SK-N-SH (cell line): ENCODE measurements at regions not wholly inside any gene's neighbourhood (a gene's known extent, or its start where the extent isn't known, plus 50 kb on each side); places are given as distances from the start of the nearest gene placed in this dataset.

Experiments used
- CTCF ChIA-PET: fragments of 300-600, 350-600 bp; formaldehyde crosslinking; extraction: SDS; loops from one replicate; lab custom pipeline; 2021; lab: Yijun Ruan, JAX
- POLR2A ChIA-PET: fragments of 350-600 bp; sonication (Branson Sonifier 250); formaldehyde crosslinking; extraction: SDS; loops from one replicate; lab custom pipeline; 2020; ENCODE audit warnings: antibody characterized with exemption, inconsistent platforms; lab: Yijun Ruan, JAX
- DNase-seq: peaks from one replicate; pipeline ENCODE4 v3.0.0; 2012
- H2AFZ ChIP-seq: fragments of 200-600 bp; sonication (generic); 2 replicates; pipeline ENCODE4 v1.8.1; 2016; ENCODE audit warnings: antibody characterized with exemption, mild to moderate bottlenecking, low read depth
- H3F3A ChIP-seq: fragments of 200-600 bp; sonication (generic); replicated peaks from 2 replicates; pipeline ENCODE3; 2016; ENCODE audit warnings: antibody characterized with exemption, mild to moderate bottlenecking; ENCODE audit not compliant: insufficient read depth
- H3K27ac ChIP-seq, 2 experiments: fragments of 200-500 bp in 1 of 2; fragments of 200-600 bp in 1 of 2; sonication (Bioruptor generic) in 1 of 2; sonication (generic), shearing (Covaris generic) in 1 of 2; 2 replicates each; pipeline versions ENCODE4 v1.5.1 to v1.6.1; 2014 to 2016; ENCODE audit warnings: low read depth in 2 of 2, inconsistent platforms in 1 of 2, low read length in 1 of 2, mild to moderate bottlenecking in 1 of 2, mixed read lengths in 1 of 2
- H3K27me3 ChIP-seq: fragments of 200-600 bp; sonication (generic), shearing (Covaris generic); 2 replicates; pipeline ENCODE4 v1.6.1; 2016; ENCODE audit warnings: mixed run types; ENCODE audit not compliant: insufficient read depth
- H3K36me3 ChIP-seq, 2 experiments: fragments of 200-500 bp in 1 of 2; fragments of 200-600 bp in 1 of 2; sonication (Bioruptor generic) in 1 of 2; sonication (generic) in 1 of 2; replicated peaks in 1 of 2; 2 replicates each; pipeline versions ENCODE3 to v1.5.1; 2014 to 2016; ENCODE audit warnings: low read length in 1 of 2, mild to moderate bottlenecking in 1 of 2; ENCODE audit not compliant: insufficient read depth in 2 of 2, control insufficient read depth in 1 of 2
- H3K4me1 ChIP-seq, 2 experiments: fragments of 200-500 bp in 1 of 2; fragments of 200-600 bp in 1 of 2; sonication (Bioruptor generic) in 1 of 2; sonication (generic), shearing (Covaris generic) in 1 of 2; 2 replicates each; pipeline versions ENCODE4 v1.5.1 to v1.6.1; 2014 to 2016; ENCODE audit warnings: low read depth in 1 of 2, low read length in 1 of 2, mixed run types in 1 of 2; ENCODE audit not compliant: insufficient read depth in 2 of 2, control insufficient read depth in 1 of 2
- H3K4me2 ChIP-seq: fragments of 200-600 bp; sonication (generic), shearing (Covaris generic); 2 replicates; pipeline ENCODE4 v1.6.1; 2017; ENCODE audit warnings: mixed run types
- H3K4me3 ChIP-seq, 2 experiments: fragments of 200-500 bp in 1 of 2; fragments of 200-600 bp in 1 of 2; sonication (Bioruptor generic) in 1 of 2; sonication (generic), shearing (Covaris generic) in 1 of 2; 2 replicates each; pipeline versions ENCODE4 v1.5.1 to v1.8.1; 2014 to 2016; ENCODE audit warnings: low read depth in 2 of 2, inconsistent platforms in 1 of 2, low read length in 1 of 2, mild to moderate bottlenecking in 1 of 2, mixed read lengths in 1 of 2, moderate library complexity in 1 of 2
- H3K79me2 ChIP-seq: fragments of 200-600 bp; sonication (generic); 2 replicates; pipeline ENCODE4 v1.8.1; 2017; ENCODE audit warnings: mild to moderate bottlenecking; ENCODE audit not compliant: insufficient read depth
- H3K9ac ChIP-seq: fragments of 200-600 bp; sonication (generic); 2 replicates; pipeline ENCODE4 v1.6.1; 2017; ENCODE audit warnings: mixed run types
- H3K9me2 ChIP-seq: fragments of 200-600 bp; sonication (generic); 2 replicates; pipeline ENCODE4 v1.6.1; 2017; ENCODE audit warnings: mixed run types
- H3K9me3 ChIP-seq: fragments of 200-600 bp; sonication (generic); 2 replicates; pipeline ENCODE4 v1.6.1; 2017; ENCODE audit warnings: mixed run types, mild to moderate bottlenecking, moderate library complexity
- H4K20me1 ChIP-seq: fragments of 200-600 bp; sonication (generic); 2 replicates; pipeline ENCODE4 v1.6.1; 2017; ENCODE audit warnings: mild to moderate bottlenecking, mixed run types; ENCODE audit not compliant: insufficient read depth
- CTCF ChIP-seq: fragments of 200-600 bp; sonication (generic); IDR thresholded peaks from 2 replicates; pipeline ENCODE4 v1.6.1; 2017; ENCODE audit warnings: antibody characterized with exemption, mild to moderate bottlenecking, moderate library complexity
- FOXM1 ChIP-seq: IDR thresholded peaks from 2 replicates; pipeline ENCODE4 v1.4.0; 2012; ENCODE audit warnings: low read depth, mild to moderate bottlenecking
- IRF3 ChIP-seq: fragments of 150-350 bp; IDR thresholded peaks from 2 replicates; pipeline ENCODE4 v1.6.1; 2016; ENCODE audit warnings: mild to moderate bottlenecking, low read depth, low read length
- MAX ChIP-seq: IDR thresholded peaks from 2 replicates; pipeline ENCODE4 v1.4.0; 2012; ENCODE audit warnings: low read depth
- MXI1 ChIP-seq: IDR thresholded peaks from 2 replicates; pipeline ENCODE4 v1.6.1; 2012; ENCODE audit warnings: mild to moderate bottlenecking, low read depth, low read length, improper control_type of control experiment
- RAD21 ChIP-seq: IDR thresholded peaks from 2 replicates; pipeline ENCODE4 v1.6.1; 2012; ENCODE audit warnings: mild to moderate bottlenecking, low read length
- RCOR1 ChIP-seq: fragments of 150-350 bp; IDR thresholded peaks from 2 replicates; pipeline ENCODE4 v1.6.1; 2017; ENCODE audit warnings: antibody characterized with exemption, low read length
- REST ChIP-seq: IDR thresholded peaks from 2 replicates; pipeline ENCODE4 v1.6.1; 2012; ENCODE audit warnings: mild to moderate bottlenecking, low read depth, low read length, moderate library complexity
- RFX5 ChIP-seq: IDR thresholded peaks from 2 replicates; pipeline ENCODE4 v1.6.1; 2012; ENCODE audit warnings: mild to moderate bottlenecking, improper control_type of control experiment, low read length
- SMC3 ChIP-seq: IDR thresholded peaks from 2 replicates; pipeline ENCODE4 v1.6.1; 2012; ENCODE audit warnings: low read depth, low read length, improper control_type of control experiment
- TEAD4 ChIP-seq: IDR thresholded peaks from 2 replicates; pipeline ENCODE4 v1.4.0; 2012; ENCODE audit warnings: mild to moderate bottlenecking, borderline replicate concordance; ENCODE audit not compliant: insufficient read depth
- USF2 ChIP-seq: fragments of 150-350 bp; IDR thresholded peaks from 2 replicates; pipeline ENCODE4 v1.6.1; 2017; ENCODE audit warnings: antibody characterized with exemption, low read length, low read depth, borderline replicate concordance
- WGBS: methylation state at CpG from one replicate; pipeline ENCODE4 v1.1.6; 2017; ENCODE audit warnings: low lambda C conversion rate; 5-methylcytosine and 5-hydroxymethylcytosine counted together

- no peak for TF ChIP-seq RCOR1
- TF ChIP-seq, all 33 proteins: peak for 0
Measured at GRCh38 chr22:34972191-34972897, 93.6 kb upstream of the ISX start (continued).

- 0% methylated on average over 1 of the region's 1 CpG for WGBS
- no peak overlapping the region for H3K4me2 ChIP-seq
- ChIA-PET POLR2A (no interaction called here), CTCF (no interaction called here)
- no peak for DNase-seq
- no peaks in the 10 kb centered on the region for H3K4me1 ChIP-seq
- no peaks in the 10 kb centered on the region for H3K9me2 ChIP-seq
- H3K4me3 ChIP-seq, result no peak overlapping the region
- H3K27ac ChIP-seq, result no peak overlapping the region
- no peaks in the 10 kb centered on the region for H3K36me3 ChIP-seq
- no peak for TF ChIP-seq RCOR1
- TF ChIP-seq TEAD4, result no peak
- no peak for TF ChIP-seq IRF3
- TF ChIP-seq MXI1, result no peak
- no peak for TF ChIP-seq RAD21
- TF ChIP-seq SMC3, result no peak
- no peak for TF ChIP-seq CTCF
- TF ChIP-seq FOXM1, result no peak
- TF ChIP-seq MAX, result no peak
- no peak for TF ChIP-seq RFX5
- no peak for TF ChIP-seq REST
- TF ChIP-seq USF2, result no peak
- H3K9me3 ChIP-seq, result no peaks in the 10 kb centered on the region
- H3K9ac ChIP-seq, result no peak overlapping the region
- H3F3A ChIP-seq, result no peaks in the 10 kb centered on the region
- H2AFZ ChIP-seq, result no peak overlapping the region
- no peaks in the 10 kb centered on the region for H4K20me1 ChIP-seq
- H3K79me2 ChIP-seq, result no peaks in the 10 kb centered on the region
- no peaks in the 10 kb centered on the region for H3K27me3 ChIP-seq
Measured at GRCh38 chr22:34973016-34973415, 92.9 kb upstream of the ISX start.
